Neuronal stem cell (in vitro differentiated cells): ENCODE measurements at regions not wholly inside any gene's neighbourhood (a gene's known extent, or its start where the extent isn't known, plus 50 kb on each side); places are given as distances from the start of the nearest gene placed in this dataset.
A peak's percentile ranks its signal among the peaks of the same experiment; 100 is the strongest.

Source experiments
- DNase-seq: peaks from one replicate; pipeline ENCODE4 v3.0.0-alpha.2; 2013; ENCODE audit warnings: low spot score
- H2AFZ ChIP-seq: one replicate; pipeline ENCODE4 v1.6.1; 2013; ENCODE audit warnings: mild to moderate bottlenecking, low read length, inconsistent platforms
- H2AK5ac ChIP-seq: 2 replicates; pipeline ENCODE4 v1.6.1; 2013; ENCODE audit warnings: low read depth, mild to moderate bottlenecking, inconsistent platforms, low read length, moderate library complexity, mixed read lengths
- H2BK120ac ChIP-seq: 2 replicates; pipeline ENCODE4 v1.6.1; 2013; ENCODE audit warnings: low read depth, mild to moderate bottlenecking, inconsistent platforms, low read length, moderate library complexity, mixed read lengths
- H2BK12ac ChIP-seq: one replicate; pipeline ENCODE4 v1.6.1; 2013; ENCODE audit warnings: low read length, inconsistent platforms
- H2BK15ac ChIP-seq: 2 replicates; pipeline ENCODE4 v1.6.1; 2013; ENCODE audit warnings: mild to moderate bottlenecking, low read length, inconsistent platforms, mixed read lengths
- H2BK5ac ChIP-seq: one replicate; pipeline ENCODE4 v1.6.1; 2013; ENCODE audit warnings: inconsistent platforms, mild to moderate bottlenecking, low read length, moderate library complexity
- H3K14ac ChIP-seq: one replicate; pipeline ENCODE4 v1.6.1; 2013; ENCODE audit warnings: low read length, inconsistent platforms
- H3K18ac ChIP-seq: 2 replicates; pipeline ENCODE4 v1.6.1; 2013; ENCODE audit warnings: low read length, inconsistent platforms
- H3K23ac ChIP-seq: 2 replicates; pipeline ENCODE4 v1.6.1; 2013; ENCODE audit warnings: low read depth, mild to moderate bottlenecking, mixed read lengths, low read length, inconsistent platforms; ENCODE audit not compliant: poor library complexity
- H3K27ac ChIP-seq: replicated peaks from 3 replicates; pipeline ENCODE4 v1.5.1; 2013; ENCODE audit warnings: low read length, inconsistent platforms
- H3K27me3 ChIP-seq, 3 experiments: 2 replicates each; pipeline ENCODE4 v1.6.1; 2013; ENCODE audit warnings: low read length in 3 of 3, mild to moderate bottlenecking in 2 of 3, inconsistent platforms in 1 of 3, low read depth in 1 of 3, mixed read lengths in 1 of 3, moderate library complexity in 1 of 3; ENCODE audit not compliant: control insufficient read depth in 3 of 3, insufficient read depth in 3 of 3
- H3K36me3 ChIP-seq, 2 donors: replicated peaks in 1 of 2; 2 replicates each; pipeline ENCODE4 v1.6.1; 2013; ENCODE audit warnings: low read length in 2 of 2; ENCODE audit not compliant: control insufficient read depth in 2 of 2, insufficient read depth in 2 of 2
- H3K4ac ChIP-seq: 2 replicates; pipeline ENCODE4 v1.6.1; 2013; ENCODE audit warnings: inconsistent platforms, mild to moderate bottlenecking, low read length, moderate library complexity
- H3K4me1 ChIP-seq, 2 donors: 1 replicate in 1 of 2; 2 replicates in 1 of 2; pipeline ENCODE4 v1.6.1; 2013; ENCODE audit warnings: low read length in 2 of 2, low read depth in 1 of 2; ENCODE audit not compliant: control insufficient read depth in 2 of 2, insufficient read depth in 1 of 2
- H3K4me2 ChIP-seq: one replicate; pipeline ENCODE4 v1.6.1; 2013; ENCODE audit warnings: mild to moderate bottlenecking, low read length, inconsistent platforms; ENCODE audit not compliant: insufficient read depth, poor library complexity, severe bottlenecking
- H3K4me3 ChIP-seq, 2 donors: 2 replicates each; pipeline ENCODE4 v1.5.1; 2013; ENCODE audit warnings: low read length in 2 of 2, mild to moderate bottlenecking in 2 of 2, inconsistent platforms in 1 of 2, moderate library complexity in 1 of 2
- H3K79me1 ChIP-seq: one replicate; pipeline ENCODE4 v1.6.1; 2013; ENCODE audit warnings: low read depth, mild to moderate bottlenecking, inconsistent platforms, low read length, moderate library complexity
- H3K9ac ChIP-seq: one replicate; pipeline ENCODE4 v1.6.1; 2013; ENCODE audit warnings: mild to moderate bottlenecking, low read depth, low read length, inconsistent platforms; ENCODE audit not compliant: poor library complexity
- H3K9me3 ChIP-seq, 2 donors: replicated peaks in 1 of 2; 2 replicates each; pipeline versions ENCODE3 to v1.6.1; 2013; ENCODE audit warnings: low read length in 2 of 2, mild to moderate bottlenecking in 2 of 2, inconsistent platforms in 1 of 2, low read depth in 1 of 2, mixed read lengths in 1 of 2, moderate library complexity in 1 of 2; ENCODE audit not compliant: control insufficient read depth in 2 of 2, insufficient read depth in 1 of 2
- H4K8ac ChIP-seq: one replicate; pipeline ENCODE4 v1.6.1; 2013; ENCODE audit warnings: low read depth, mild to moderate bottlenecking, inconsistent platforms, low read length, moderate library complexity
- H4K91ac ChIP-seq: one replicate; pipeline ENCODE4 v1.6.1; 2013; ENCODE audit warnings: low read length, low read depth, mild to moderate bottlenecking, inconsistent platforms; ENCODE audit not compliant: poor library complexity
- WGBS, 2 donors: extraction: QIAGEN DNeasy Blood & Tissue Kit; methylation state at CpG; one replicate each; pipeline ENCODE4 v1.1.7; 2013; ENCODE audit warnings: missing lambda C conversion rate in 2 of 2, mixed read lengths in 1 of 2; ENCODE audit not compliant: insufficient read length in 2 of 2, insufficient replicate concordance in 1 of 2; ENCODE audit errors: extremely low coverage in 2 of 2; 5-methylcytosine and 5-hydroxymethylcytosine counted together

DNA sequence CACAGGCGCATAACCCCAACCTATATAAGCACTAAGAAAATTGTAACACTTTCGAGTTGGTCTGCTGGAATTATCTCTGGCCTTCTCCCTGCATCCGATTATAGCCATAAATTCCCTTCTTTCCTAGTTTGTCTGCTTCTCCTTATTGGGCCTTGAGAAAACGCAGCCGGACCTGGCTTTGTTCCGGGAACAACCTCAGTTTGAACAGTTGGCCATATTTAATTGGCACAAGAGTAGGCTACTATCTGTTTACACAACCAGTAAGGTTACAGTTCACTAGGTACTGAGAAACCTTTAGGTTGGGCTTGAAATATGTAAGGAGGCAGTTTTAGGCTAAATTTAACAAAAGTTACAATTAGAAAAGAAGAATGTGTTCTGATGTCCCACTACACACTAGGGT lies 176.1 kb downstream of the IPO8 start:
- no peak for DNase-seq
- Histone ChIP-seq H2BK5ac (no peak overlapping the region), H4K91ac (no peak overlapping the region), H2BK12ac (no peak overlapping the region), H3K36me3 (no peaks in the 10 kb centered on the region), H2BK120ac (no peak overlapping the region), H3K9ac (no peak overlapping the region), H3K4me3 (no peak overlapping the region), H3K4me1 (no peaks in the 10 kb centered on the region), H3K18ac (no peak overlapping the region), H3K79me1 (no peaks in the 10 kb centered on the region), H3K4ac (no peak overlapping the region), H2AFZ (no peak overlapping the region), H3K27ac (no peak overlapping the region), H2BK15ac (no peak overlapping the region), H3K9me3 (no peaks in the 10 kb centered on the region), H3K27me3 (no peaks in the 10 kb centered on the region), H3K14ac (no peak overlapping the region), H4K8ac (no peak overlapping the region), H3K4me2 (no peak overlapping the region), H2AK5ac (no peak overlapping the region), H3K23ac (no peak overlapping the region)
- WGBS, 2 donors, result no CpG with 5 or more reads among the region's 6 CpGs

DNA sequence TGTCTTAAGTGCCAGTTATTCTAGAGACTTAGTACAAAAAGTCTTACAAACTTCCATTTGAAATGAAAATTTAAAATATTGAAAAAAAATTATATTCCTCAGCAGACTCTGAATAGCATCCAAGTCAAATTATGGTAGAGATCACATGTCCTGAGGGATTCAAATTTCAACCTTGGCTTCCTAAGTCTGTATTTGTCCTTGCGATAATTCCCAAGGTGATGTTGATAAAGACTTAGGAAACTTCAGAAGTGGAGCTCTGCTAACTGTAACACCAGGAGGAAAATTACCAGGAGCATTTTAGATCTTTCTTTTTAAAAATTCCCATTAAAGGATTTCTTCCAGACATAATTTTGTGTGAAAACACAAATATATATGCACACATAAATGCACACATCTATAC lies 178.3 kb downstream of the IPO8 start:
- no peak overlapping the region for H3K9ac ChIP-seq
- H3K4ac ChIP-seq, result no peak overlapping the region
- H2BK12ac ChIP-seq, result no peak overlapping the region
- H2AFZ ChIP-seq, result no peak overlapping the region
- no peak overlapping the region for H2BK120ac ChIP-seq
- no peak for DNase-seq
- no peaks in the 10 kb centered on the region for H3K27me3 ChIP-seq
- no peak overlapping the region for H4K8ac ChIP-seq
- no peaks in the 10 kb centered on the region for H3K79me1 ChIP-seq
- no peak overlapping the region for H3K27ac ChIP-seq
- no peak overlapping the region for H3K18ac ChIP-seq
- H3K4me1 ChIP-seq, result peaks cover 0 to 5% of the 10 kb centered on the region in 2 donors
- no CpG with 5 or more reads among the region's 1 CpG for WGBS, 2 donors
- no peaks in the 10 kb centered on the region for H3K36me3 ChIP-seq
- no peak overlapping the region for H3K4me2 ChIP-seq
- no peak overlapping the region for H3K23ac ChIP-seq
- H3K9me3 ChIP-seq, result no peaks in the 10 kb centered on the region
- no peak overlapping the region for H4K91ac ChIP-seq
- no peak overlapping the region for H2AK5ac ChIP-seq
- no peak overlapping the region for H3K4me3 ChIP-seq
- H2BK5ac ChIP-seq, result no peak overlapping the region
- H2BK15ac ChIP-seq, result no peak overlapping the region
- no peak overlapping the region for H3K14ac ChIP-seq

DNA sequence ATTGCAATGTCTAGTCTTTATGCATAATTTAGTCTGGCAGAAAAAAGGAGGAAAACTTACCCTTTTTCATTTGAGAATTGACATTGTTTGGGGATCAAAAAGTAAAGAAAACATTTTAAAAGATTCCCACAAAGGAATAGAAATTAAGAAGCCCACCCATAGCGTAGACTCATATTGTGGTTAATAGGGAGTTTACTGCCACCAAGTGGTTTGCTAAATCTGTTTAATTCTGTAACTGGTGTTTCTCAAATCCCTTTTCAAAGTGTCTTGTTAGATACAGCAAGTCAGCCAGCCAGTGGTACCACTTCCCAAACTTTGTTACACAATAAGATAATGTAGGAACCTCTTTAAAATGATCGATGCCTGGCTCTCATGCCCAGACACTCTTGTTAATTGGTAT lies 180.3 kb downstream of the IPO8 start:
- DNase-seq, result peak; percentile 11

DNA sequence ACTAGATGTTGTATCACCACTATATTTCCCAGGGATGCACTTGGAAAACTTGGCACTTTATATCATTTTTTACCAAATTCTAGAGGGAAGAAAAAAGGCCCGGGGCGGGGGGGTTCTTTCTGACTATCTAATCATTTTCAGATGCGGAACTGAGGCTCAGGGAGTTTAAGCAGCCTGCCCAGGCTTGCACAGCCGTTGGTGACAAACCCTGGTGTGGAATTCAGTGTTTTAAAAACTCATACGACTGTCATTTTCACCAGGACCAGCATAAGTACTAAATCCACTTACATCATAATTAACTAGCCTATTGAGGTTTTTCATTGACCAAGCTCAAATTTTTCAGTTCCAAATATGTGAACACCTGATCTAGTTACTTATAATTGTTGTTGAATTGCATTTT lies 181.0 kb downstream of the IPO8 start:
- no peaks in the 10 kb centered on the region for H3K36me3 ChIP-seq
- H3K27me3 ChIP-seq, result no peaks in the 10 kb centered on the region
- no peak overlapping the region for H3K14ac ChIP-seq
- H3K4me3 ChIP-seq, result no peak overlapping the region
- no peaks in the 10 kb centered on the region for H3K9me3 ChIP-seq
- no CpG with 5 or more reads among the region's 5 CpGs for WGBS, 2 donors
- no peak overlapping the region for H2BK5ac ChIP-seq
- no peak overlapping the region for H4K91ac ChIP-seq
- no peak overlapping the region for H2BK12ac ChIP-seq
- no peak overlapping the region for H3K9ac ChIP-seq
- no peak for DNase-seq
- H3K4ac ChIP-seq, result no peak overlapping the region
- H3K23ac ChIP-seq, result no peak overlapping the region
- H3K27ac ChIP-seq, result no peak overlapping the region
- no peak overlapping the region for H2BK120ac ChIP-seq
- peaks cover 0 to 5% of the 10 kb centered on the region in 2 donors for H3K4me1 ChIP-seq
- H2AK5ac ChIP-seq, result no peak overlapping the region
- no peak overlapping the region for H3K18ac ChIP-seq
- H2AFZ ChIP-seq, result no peak overlapping the region
- H2BK15ac ChIP-seq, result no peak overlapping the region
- no peaks in the 10 kb centered on the region for H3K79me1 ChIP-seq
- H4K8ac ChIP-seq, result no peak overlapping the region
- H3K4me2 ChIP-seq, result no peak overlapping the region

More for the DNA sequence above, 180.3 kb downstream of the IPO8 start:
- H3K23ac ChIP-seq, result no peak overlapping the region
- H2AFZ ChIP-seq, result no peak overlapping the region
- no peak overlapping the region for H3K18ac ChIP-seq
- WGBS, 2 donors, result no CpG with 5 or more reads among the region's 2 CpGs
- no peaks in the 10 kb centered on the region for H3K9me3 ChIP-seq
- H4K8ac ChIP-seq, result no peak overlapping the region
- no peak overlapping the region for H3K9ac ChIP-seq
- no peak overlapping the region for H2BK5ac ChIP-seq
- no peak overlapping the region for H2AK5ac ChIP-seq
- no peaks in the 10 kb centered on the region for H3K27me3 ChIP-seq
- no peak overlapping the region for H3K14ac ChIP-seq
- no peak overlapping the region for H3K4me2 ChIP-seq
- no peak overlapping the region for H2BK120ac ChIP-seq
- no peak overlapping the region for H2BK15ac ChIP-seq
- H2BK12ac ChIP-seq, result no peak overlapping the region
- no peaks in the 10 kb centered on the region for H3K79me1 ChIP-seq
- H4K91ac ChIP-seq, result no peak overlapping the region
- H3K36me3 ChIP-seq, result no peaks in the 10 kb centered on the region
- no peak overlapping the region for H3K4me3 ChIP-seq
- H3K27ac ChIP-seq, result no peak overlapping the region
- H3K4me1 ChIP-seq, result peaks cover 0 to 5% of the 10 kb centered on the region in 2 donors
- no peak overlapping the region for H3K4ac ChIP-seq
